Renal cortex interstitium (tissue), 11 donors: ENCODE measurements at regions not wholly inside any gene's neighbourhood (a gene's known extent, or its start where the extent isn't known, plus 50 kb on each side); places are given as distances from the start of the nearest gene placed in this dataset.

ENCODE experiments used
- DNase-seq, 11 donors: peaks; one replicate each; pipeline ENCODE4 v3.0.0-alpha.2; 2013; ENCODE audit warnings: low read depth in 9 of 11, low spot score in 4 of 11; ENCODE audit errors: extremely low read depth in 1 of 11

- no peak for DNase-seq
Observed at GRCh38 chr11:70717936-70718595, 319.7 kb downstream of the CTTN start.

- DNase-seq: no peak
Observed at GRCh38 chr11:70719516-70719915, 321.2 kb downstream of the CTTN start.

GRCh38 chr11:70720281-70720680, 322.0 kb downstream of the CTTN start:
- DNase-seq: no peak

GRCh38 chr11:70721006-70721405, 322.7 kb downstream of the CTTN start:
- no peak for DNase-seq

- DNase-seq: no peak
Observed at GRCh38 chr11:70725278-70725677, 326.9 kb downstream of the CTTN start.

- DNase-seq: no peak
Observed at GRCh38 chr11:70725739-70726138, 327.4 kb downstream of the CTTN start.

- no peak for DNase-seq
Observed at GRCh38 chr11:70727021-70727420, 328.7 kb downstream of the CTTN start.

- peak in 1 of 11 donors; percentile 30 for DNase-seq
Observed at GRCh38 chr11:70727899-70728620, 329.7 kb downstream of the CTTN start.

- no peak for DNase-seq
Observed at GRCh38 chr11:70729949-70730348, 331.6 kb downstream of the CTTN start.

- DNase-seq: no peak
Observed at GRCh38 chr11:70730411-70730810, 332.1 kb downstream of the CTTN start.

- DNase-seq: no peak
Observed at GRCh38 chr11:70731271-70732022, 333.1 kb downstream of the CTTN start.

- DNase-seq: no peak
Observed at GRCh38 chr11:70732023-70732880, 333.9 kb downstream of the CTTN start.

GRCh38 chr11:70732881-70733196, 334.5 kb downstream of the CTTN start:
- no peak for DNase-seq

- no peak for DNase-seq
Observed at GRCh38 chr11:70733327-70734325, 335.3 kb downstream of the CTTN start.

- no peak for DNase-seq
Observed at GRCh38 chr11:70734379-70734778, 336.1 kb downstream of the CTTN start.

- DNase-seq: no peak
Observed at GRCh38 chr11:70734911-70735310, 336.6 kb downstream of the CTTN start.

GRCh38 chr11:70735976-70736375, 337.6 kb downstream of the CTTN start:
- DNase-seq: no peak

GRCh38 chr11:70736461-70736860, 338.1 kb downstream of the CTTN start:
- DNase-seq: no peak
